IMR-90 (cell line): ENCODE measurements at regions not wholly inside any gene's neighbourhood (a gene's known extent, or its start where the extent isn't known, plus 50 kb on each side); places are given as distances from the start of the nearest gene placed in this dataset.

Experiments used
- ATAC-seq: fragments of 200-7000 bp; cut with Tn5 transposase; 2 replicates; pipeline ENCODE4 v1.9.1; 2020; ENCODE audit warnings: low read depth, mild to moderate bottlenecking, moderate library complexity
- BruUV-seq: library from RNA; stranded (reverse); fragments of 400-500 nt; replicated peaks from 2 replicates; lab custom pipeline; 2021; lab: Mats Ljungman, UMichigan
- CTCF ChIA-PET: fragments of 300-600 bp; formaldehyde crosslinking; extraction: SDS; loops from one replicate; lab custom pipeline; 2021; ENCODE audit warnings: antibody characterized with exemption; lab: Yijun Ruan, JAX
- POLR2A ChIA-PET: fragments of 300-600 bp; sonication (Branson Sonifier 250); formaldehyde crosslinking; loops from one replicate; lab custom pipeline; 2022; ENCODE audit warnings: antibody characterized with exemption; ENCODE audit not compliant: unreplicated experiment; lab: Charles Lee
- DNase-seq: peaks from one replicate; pipeline ENCODE4 v3.0.0; 2013
- H2AFZ ChIP-seq: replicated peaks from 2 replicates; pipeline ENCODE3; 2013; ENCODE audit warnings: low read length, mild to moderate bottlenecking; ENCODE audit not compliant: poor library complexity
- H2AK5ac ChIP-seq: 2 replicates; pipeline ENCODE4 v1.6.1; 2013; ENCODE audit warnings: low read depth, low read length, inconsistent platforms
- H2AK9ac ChIP-seq: replicated peaks from 2 replicates; pipeline ENCODE3; 2013; ENCODE audit warnings: mild to moderate bottlenecking, low read depth, low read length, moderate library complexity; ENCODE audit not compliant: poor library complexity
- H2BK120ac ChIP-seq: 2 replicates; pipeline ENCODE4 v1.6.1; 2013; ENCODE audit warnings: low read depth, low read length, inconsistent platforms
- H2BK15ac ChIP-seq: 3 replicates; pipeline ENCODE4 v1.6.1; 2013; ENCODE audit warnings: low read depth, low read length, inconsistent platforms
- H2BK20ac ChIP-seq: 2 replicates; pipeline ENCODE4 v1.6.1; 2013; ENCODE audit warnings: low read depth, mild to moderate bottlenecking, inconsistent platforms, low read length, moderate library complexity
- H2BK5ac ChIP-seq: 2 replicates; pipeline ENCODE4 v1.6.1; 2013; ENCODE audit warnings: mild to moderate bottlenecking, low read depth, low read length, inconsistent platforms; ENCODE audit not compliant: poor library complexity, severe bottlenecking
- H3K14ac ChIP-seq: replicated peaks from 2 replicates; pipeline ENCODE4 v1.6.1; 2013; ENCODE audit warnings: low read depth, low read length, inconsistent platforms
- H3K18ac ChIP-seq: 2 replicates; pipeline ENCODE4 v1.6.1; 2013; ENCODE audit warnings: low read depth, low read length, control low read depth
- H3K23ac ChIP-seq: 2 replicates; pipeline ENCODE4 v1.6.1; 2013; ENCODE audit warnings: low read depth, low read length, inconsistent platforms
- H3K27ac ChIP-seq: 2 replicates; pipeline ENCODE4 v1.5.1; 2013; ENCODE audit warnings: mild to moderate bottlenecking, control low read depth, low read length; ENCODE audit not compliant: insufficient read depth
- H3K27me3 ChIP-seq: 2 replicates; pipeline ENCODE4 v1.6.1; 2013; ENCODE audit warnings: low read length; ENCODE audit not compliant: control insufficient read depth, insufficient read depth
- H3K36me3 ChIP-seq: 2 replicates; pipeline ENCODE4 v1.6.1; 2013; ENCODE audit warnings: low read length, mixed read lengths; ENCODE audit not compliant: control insufficient read depth, insufficient read depth
- H3K4ac ChIP-seq: 2 replicates; pipeline ENCODE4 v1.6.1; 2013; ENCODE audit warnings: low read depth, low read length, inconsistent platforms
- H3K4me1 ChIP-seq: 2 replicates; pipeline ENCODE4 v1.6.1; 2013; ENCODE audit warnings: low read length, mixed read lengths; ENCODE audit not compliant: control insufficient read depth, insufficient read depth
- H3K4me2 ChIP-seq: 2 replicates; pipeline ENCODE4 v1.6.1; 2013; ENCODE audit warnings: low read depth, mild to moderate bottlenecking, control low read depth, low read length, moderate library complexity
- H3K4me3 ChIP-seq: 2 replicates; pipeline ENCODE4 v1.5.1; 2013; ENCODE audit warnings: low read depth, mild to moderate bottlenecking, control low read depth, low read length, moderate library complexity; ENCODE audit not compliant: insufficient read depth
- H3K56ac ChIP-seq: 2 replicates; pipeline ENCODE4 v1.6.1; 2013; ENCODE audit warnings: low read length, inconsistent platforms; ENCODE audit not compliant: insufficient read depth; ENCODE audit errors: extremely low read depth
- H3K79me1 ChIP-seq, 2 experiments: 2 replicates each; pipeline ENCODE4 v1.6.1; 2013; ENCODE audit warnings: low read length in 2 of 2, inconsistent platforms in 1 of 2, low read depth in 1 of 2
- H3K9ac ChIP-seq: 2 replicates; pipeline ENCODE4 v1.6.1; 2013; ENCODE audit warnings: low read depth, low read length, control low read depth
- H3K9me1 ChIP-seq: 2 replicates; pipeline ENCODE4 v1.6.1; 2013; ENCODE audit warnings: low read length, inconsistent platforms; ENCODE audit not compliant: insufficient read depth
- H3K9me3 ChIP-seq: 2 replicates; pipeline ENCODE4 v1.6.1; 2013; ENCODE audit warnings: low read length; ENCODE audit not compliant: control insufficient read depth, insufficient read depth
- H4K20me1 ChIP-seq: 2 replicates; pipeline ENCODE4 v1.6.1; 2013; ENCODE audit warnings: low read length, inconsistent platforms; ENCODE audit not compliant: insufficient read depth
- H4K5ac ChIP-seq: 2 replicates; pipeline ENCODE4 v1.6.1; 2013; ENCODE audit warnings: mild to moderate bottlenecking, low read depth, low read length, control low read depth
- H4K8ac ChIP-seq, 2 experiments: 2 replicates each; pipeline ENCODE4 v1.6.1; 2013; ENCODE audit warnings: low read depth in 2 of 2, low read length in 2 of 2, control low read depth in 1 of 2, inconsistent platforms in 1 of 2
- H4K91ac ChIP-seq: 2 replicates; pipeline ENCODE4 v1.6.1; 2013; ENCODE audit warnings: low read depth, low read length, inconsistent platforms; ENCODE audit not compliant: insufficient read depth
- FOS ChIP-seq: fragments of 150-350 bp; IDR thresholded peaks from 2 replicates; pipeline ENCODE4 v1.6.1; 2016; ENCODE audit warnings: low read depth, low read length
- RAD21 ChIP-seq: IDR thresholded peaks from 2 replicates; pipeline ENCODE4 v1.6.1; 2012; ENCODE audit warnings: low read length, improper control_type of control experiment
- WGBS, 2 experiments: methylation state at CpG; one replicate each; pipeline versions ENCODE4 v1.1.5 to v1.1.7; 2013; ENCODE audit warnings: missing lambda C conversion rate in 2 of 2; ENCODE audit not compliant: insufficient read length in 1 of 2; ENCODE audit errors: extremely low coverage in 2 of 2; 5-methylcytosine and 5-hydroxymethylcytosine counted together
- dilution Hi-C: fragments of 300-500 bp; cut with HindIII; formaldehyde crosslinking; loops from one replicate; pipeline ENCODE4 v1.14.3; 2018; ENCODE audit warnings: low sequenced_read_pairs; ENCODE audit not compliant: unreplicated experiment
- in situ Hi-C: fragments of 300-500 bp; cut with MboI; formaldehyde crosslinking; loops from 3 replicates; pipeline ENCODE4 v1.14.3; 2019; ENCODE audit warnings: low sequenced_read_pairs, inconsistent platforms, mixed read lengths
- intact Hi-C: fragments of 100-400 bp; cut with micrococcal nuclease; formaldehyde crosslinking; loops from 2 replicates; pipeline ENCODE4 v1.10.0; 2022
- TF ChIP-seq, protein P1 (sequence below): conservative IDR thresholded peaks from 2 replicates; pipeline ENCODE4 v1.5.1; 2012; ENCODE audit warnings: mild to moderate bottlenecking, low read depth, low read length, improper control_type of control experiment

DNA sequence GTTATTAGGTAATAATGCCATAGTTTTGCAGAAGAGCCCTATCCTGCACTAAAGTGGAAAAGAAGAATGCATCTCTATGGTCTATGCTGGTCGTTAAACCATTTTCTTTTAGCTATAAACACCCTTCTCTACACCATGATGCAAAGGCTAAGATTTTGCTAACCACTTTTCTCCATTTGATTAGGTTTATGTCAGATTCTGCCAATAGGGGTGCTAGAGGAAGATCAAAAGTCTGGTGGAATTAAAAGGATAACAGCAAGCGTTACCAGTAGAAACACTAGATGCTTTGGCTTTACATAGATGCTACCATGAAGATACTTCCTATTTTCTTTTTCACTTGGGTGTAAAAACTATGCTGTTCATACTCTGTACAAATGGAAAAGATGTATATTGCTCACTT lies 669.8 kb upstream of the ARPP21 start:
- Histone ChIP-seq H2AFZ (no peak overlapping the region), H3K4ac (no peak overlapping the region), H4K8ac (no peak overlapping the region), H3K27me3 (no peaks in the 10 kb centered on the region), H3K23ac (no peak overlapping the region), H4K91ac (no peak overlapping the region), H3K9me3 (no peaks in the 10 kb centered on the region; the same call in 1 of the 2 replicates), H2BK15ac (no peak overlapping the region), H3K4me2 (no peak overlapping the region), H3K18ac (no peak overlapping the region), H2BK120ac (no peak overlapping the region), H2BK5ac (no peak overlapping the region), H3K56ac (no peak overlapping the region), H3K36me3 (no peaks in the 10 kb centered on the region), H3K27ac (no peak overlapping the region), H2BK20ac (no peak overlapping the region), H2AK5ac (no peak overlapping the region), H2AK9ac (no peak overlapping the region), H4K20me1 (no peaks in the 10 kb centered on the region), H3K9me1 (no peaks in the 10 kb centered on the region), H3K9ac (no peak overlapping the region), H3K4me3 (no peak overlapping the region), H3K79me1 (no peaks in the 10 kb centered on the region), H4K5ac (no peak overlapping the region), H3K14ac (no peak overlapping the region), H3K4me1 (no peaks in the 10 kb centered on the region)
- ChIA-PET CTCF (no interaction called here), POLR2A (no interaction called here)
- no TSS peak for BruUV-seq
- ATAC-seq (no peak), DNase-seq (no peak)
- intact Hi-C loops: no loop called here
- dilution Hi-C loops: no loop called here
- WGBS, 2 experiments: no CpG with 5 or more reads among the region's 2 CpGs
- in situ Hi-C loops: no loop called here
- no peak for TF ChIP-seq FOS
- TF ChIP-seq, protein P1, sequence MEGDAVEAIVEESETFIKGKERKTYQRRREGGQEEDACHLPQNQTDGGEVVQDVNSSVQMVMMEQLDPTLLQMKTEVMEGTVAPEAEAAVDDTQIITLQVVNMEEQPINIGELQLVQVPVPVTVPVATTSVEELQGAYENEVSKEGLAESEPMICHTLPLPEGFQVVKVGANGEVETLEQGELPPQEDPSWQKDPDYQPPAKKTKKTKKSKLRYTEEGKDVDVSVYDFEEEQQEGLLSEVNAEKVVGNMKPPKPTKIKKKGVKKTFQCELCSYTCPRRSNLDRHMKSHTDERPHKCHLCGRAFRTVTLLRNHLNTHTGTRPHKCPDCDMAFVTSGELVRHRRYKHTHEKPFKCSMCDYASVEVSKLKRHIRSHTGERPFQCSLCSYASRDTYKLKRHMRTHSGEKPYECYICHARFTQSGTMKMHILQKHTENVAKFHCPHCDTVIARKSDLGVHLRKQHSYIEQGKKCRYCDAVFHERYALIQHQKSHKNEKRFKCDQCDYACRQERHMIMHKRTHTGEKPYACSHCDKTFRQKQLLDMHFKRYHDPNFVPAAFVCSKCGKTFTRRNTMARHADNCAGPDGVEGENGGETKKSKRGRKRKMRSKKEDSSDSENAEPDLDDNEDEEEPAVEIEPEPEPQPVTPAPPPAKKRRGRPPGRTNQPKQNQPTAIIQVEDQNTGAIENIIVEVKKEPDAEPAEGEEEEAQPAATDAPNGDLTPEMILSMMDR: no peak
- no peak for TF ChIP-seq RAD21
